ENCODE measurements at regions not wholly inside any gene's neighbourhood (a gene's known extent, or its start where the extent isn't known, plus 50 kb on each side); places are given as distances from the start of the nearest gene placed in this dataset.

DNA sequence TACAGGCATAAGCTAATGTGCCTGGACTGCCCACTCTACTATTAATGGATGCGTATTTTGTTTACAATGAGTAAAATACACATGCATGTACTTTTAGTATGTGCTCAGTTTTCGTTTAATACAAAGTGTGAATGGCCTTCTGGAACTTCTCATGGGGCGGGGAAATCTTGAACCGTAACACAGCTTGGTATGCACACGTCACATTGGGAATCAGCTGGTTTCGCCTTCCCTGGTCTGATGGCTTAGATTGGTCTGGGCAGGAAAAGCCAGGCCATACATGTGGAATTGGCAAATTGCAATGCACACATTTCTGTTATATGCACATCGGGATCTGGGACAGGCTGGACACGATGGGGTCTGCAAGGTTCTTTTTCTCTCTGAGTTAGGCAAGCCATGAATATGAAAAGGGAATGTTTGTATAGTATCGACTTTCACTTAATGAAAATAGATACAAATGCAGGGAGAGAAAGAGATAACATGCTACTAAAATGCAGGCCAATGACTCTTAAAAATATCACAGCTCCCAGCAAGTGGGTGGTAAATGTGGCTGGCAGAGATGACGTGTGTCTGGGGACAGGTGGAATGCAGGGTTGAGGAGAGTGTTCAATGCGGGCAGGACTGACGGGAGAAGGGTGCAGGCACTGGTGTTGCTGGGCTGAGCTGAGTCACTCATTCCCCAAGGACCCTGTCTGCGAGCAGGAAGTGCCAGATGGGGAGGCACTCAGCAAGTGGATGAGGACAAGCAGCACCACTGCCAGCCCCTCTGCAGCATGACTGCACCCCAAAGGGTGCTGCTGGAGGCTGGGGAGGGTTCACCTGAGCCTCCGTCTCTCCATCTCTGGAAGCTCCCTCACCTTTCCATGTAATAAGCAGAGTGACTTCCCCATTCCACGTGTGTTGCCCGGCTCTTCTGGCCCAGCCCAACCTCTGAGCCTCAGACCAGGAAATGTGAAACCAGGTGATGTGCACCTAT is 204.0 kb upstream of the GPR12 start:
- H3K27me3 ChIP-seq (ENCODE audit: control insufficient read depth, insufficient read depth, low read length): no peaks in the 10 kb centered on the region
- H3K4me3 ChIP-seq (ENCODE audit: low read depth, low read length): no peak overlapping the region
- TF ChIP-seq, protein P1, sequence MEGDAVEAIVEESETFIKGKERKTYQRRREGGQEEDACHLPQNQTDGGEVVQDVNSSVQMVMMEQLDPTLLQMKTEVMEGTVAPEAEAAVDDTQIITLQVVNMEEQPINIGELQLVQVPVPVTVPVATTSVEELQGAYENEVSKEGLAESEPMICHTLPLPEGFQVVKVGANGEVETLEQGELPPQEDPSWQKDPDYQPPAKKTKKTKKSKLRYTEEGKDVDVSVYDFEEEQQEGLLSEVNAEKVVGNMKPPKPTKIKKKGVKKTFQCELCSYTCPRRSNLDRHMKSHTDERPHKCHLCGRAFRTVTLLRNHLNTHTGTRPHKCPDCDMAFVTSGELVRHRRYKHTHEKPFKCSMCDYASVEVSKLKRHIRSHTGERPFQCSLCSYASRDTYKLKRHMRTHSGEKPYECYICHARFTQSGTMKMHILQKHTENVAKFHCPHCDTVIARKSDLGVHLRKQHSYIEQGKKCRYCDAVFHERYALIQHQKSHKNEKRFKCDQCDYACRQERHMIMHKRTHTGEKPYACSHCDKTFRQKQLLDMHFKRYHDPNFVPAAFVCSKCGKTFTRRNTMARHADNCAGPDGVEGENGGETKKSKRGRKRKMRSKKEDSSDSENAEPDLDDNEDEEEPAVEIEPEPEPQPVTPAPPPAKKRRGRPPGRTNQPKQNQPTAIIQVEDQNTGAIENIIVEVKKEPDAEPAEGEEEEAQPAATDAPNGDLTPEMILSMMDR (IDR thresholded peaks at IDR 0.05; ENCODE audit: insufficient read depth, low read length, poor library complexity, severe bottlenecking): no peak
- DNase-seq (ENCODE audit: low read depth): no peak
- H3K36me3 ChIP-seq (ENCODE audit: control insufficient read depth, insufficient read depth, low read length): no peaks in the 10 kb centered on the region

DNA sequence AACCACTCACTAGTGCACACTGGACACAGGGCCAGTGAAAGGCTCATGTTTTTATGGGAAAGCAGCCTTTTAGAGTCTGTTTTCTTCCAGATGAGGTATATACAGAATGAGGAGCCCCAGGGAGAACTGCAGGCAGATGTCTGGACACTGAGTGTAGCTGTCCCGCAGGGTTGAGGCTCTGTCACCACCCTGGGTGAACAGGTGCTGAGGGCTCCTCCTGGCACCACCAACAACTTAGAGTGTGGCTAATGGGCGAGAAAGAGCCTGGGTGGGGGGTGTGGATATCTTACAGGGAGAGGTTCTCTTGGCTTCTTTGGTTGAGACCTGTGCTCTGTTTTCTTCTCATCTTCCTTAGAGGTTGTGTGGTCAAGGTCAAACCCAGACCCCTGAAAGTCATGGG is 202.1 kb upstream of the GPR12 start:
- no peak overlapping the region for H3K4me3 ChIP-seq (ENCODE audit: low read depth, low read length)
- no peak for DNase-seq (ENCODE audit: low read depth)
- H3K36me3 ChIP-seq (ENCODE audit: control insufficient read depth, insufficient read depth, low read length): no peaks in the 10 kb centered on the region
- H3K27me3 ChIP-seq (ENCODE audit: control insufficient read depth, insufficient read depth, low read length): no peaks in the 10 kb centered on the region
- TF ChIP-seq, protein P1 (IDR thresholded peaks at IDR 0.05; ENCODE audit: insufficient read depth, low read length, poor library complexity, severe bottlenecking): no peak

DNA sequence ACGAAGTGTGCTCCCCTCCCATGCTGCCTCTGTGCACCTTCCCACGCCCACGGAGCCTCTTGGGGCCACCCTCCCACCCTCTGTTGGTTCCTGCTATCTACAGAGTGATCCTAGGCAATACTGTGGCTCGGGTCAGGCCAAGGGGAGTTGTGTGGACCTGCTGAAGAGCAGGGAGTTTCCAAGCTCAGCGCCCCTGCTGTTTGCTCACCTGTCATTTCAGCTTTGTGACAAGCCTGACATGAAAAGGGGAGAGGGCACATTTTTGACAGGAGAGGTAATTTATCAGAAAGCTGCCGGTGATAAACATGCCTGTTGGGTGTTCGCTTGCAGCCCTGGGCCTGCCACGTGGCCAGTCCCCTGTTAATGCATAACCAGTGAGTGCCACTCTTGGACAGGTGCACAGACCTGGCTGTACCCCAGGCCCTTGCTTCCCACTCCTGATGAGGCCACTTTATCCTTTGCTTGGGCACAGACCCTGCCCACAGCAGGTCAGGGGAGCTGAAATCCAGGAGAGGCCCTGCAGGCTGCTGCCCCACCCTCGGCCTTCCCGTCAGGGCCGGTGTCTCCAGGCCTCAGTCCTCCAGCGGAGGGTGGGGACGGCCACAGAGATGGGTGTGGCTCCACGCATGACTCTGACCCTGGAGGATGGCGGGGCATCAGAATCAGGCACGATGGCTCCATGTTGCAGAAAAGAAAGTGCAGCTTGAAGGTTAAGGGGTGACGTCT is 201.5 kb upstream of the GPR12 start:
- Histone ChIP-seq H3K36me3 (ENCODE audit: control insufficient read depth, insufficient read depth, low read length) (no peaks in the 10 kb centered on the region), H3K4me3 (ENCODE audit: low read depth, low read length) (no peak overlapping the region), H3K27me3 (ENCODE audit: control insufficient read depth, insufficient read depth, low read length) (no peaks in the 10 kb centered on the region)
- no peak for DNase-seq (ENCODE audit: low read depth)
- TF ChIP-seq, protein P1 (IDR thresholded peaks at IDR 0.05; ENCODE audit: insufficient read depth, low read length, poor library complexity, severe bottlenecking): no peak

DNA sequence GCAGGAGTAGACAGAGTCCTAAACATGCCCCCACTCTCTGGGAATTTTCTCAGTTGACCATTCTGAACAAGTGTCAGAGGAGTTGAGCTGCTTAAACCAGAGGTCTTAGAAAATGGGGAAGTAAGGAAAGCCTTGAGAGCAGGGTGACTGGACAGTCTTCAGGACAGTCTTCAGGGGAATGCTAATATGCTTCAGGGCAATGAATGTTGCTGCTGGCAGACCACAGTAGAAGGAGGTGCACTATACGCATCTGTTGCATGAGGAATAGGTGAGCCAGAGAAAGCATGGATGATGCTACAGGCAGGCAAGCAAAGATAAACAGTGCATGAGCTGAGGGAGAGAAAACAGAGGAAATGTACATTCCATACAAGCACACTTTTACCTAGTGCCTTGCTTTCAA is 196.6 kb upstream of the GPR12 start:
- TF ChIP-seq, protein P1 (IDR thresholded peaks at IDR 0.05; ENCODE audit: insufficient read depth, low read length, poor library complexity, severe bottlenecking): no peak
- Histone ChIP-seq H3K4me3 (ENCODE audit: low read depth, low read length) (no peak overlapping the region), H3K36me3 (ENCODE audit: control insufficient read depth, insufficient read depth, low read length) (no peaks in the 10 kb centered on the region), H3K27me3 (ENCODE audit: control insufficient read depth, insufficient read depth, low read length) (peaks cover 3% of the 10 kb centered on the region)
- no peak for DNase-seq (ENCODE audit: low read depth)

DNA sequence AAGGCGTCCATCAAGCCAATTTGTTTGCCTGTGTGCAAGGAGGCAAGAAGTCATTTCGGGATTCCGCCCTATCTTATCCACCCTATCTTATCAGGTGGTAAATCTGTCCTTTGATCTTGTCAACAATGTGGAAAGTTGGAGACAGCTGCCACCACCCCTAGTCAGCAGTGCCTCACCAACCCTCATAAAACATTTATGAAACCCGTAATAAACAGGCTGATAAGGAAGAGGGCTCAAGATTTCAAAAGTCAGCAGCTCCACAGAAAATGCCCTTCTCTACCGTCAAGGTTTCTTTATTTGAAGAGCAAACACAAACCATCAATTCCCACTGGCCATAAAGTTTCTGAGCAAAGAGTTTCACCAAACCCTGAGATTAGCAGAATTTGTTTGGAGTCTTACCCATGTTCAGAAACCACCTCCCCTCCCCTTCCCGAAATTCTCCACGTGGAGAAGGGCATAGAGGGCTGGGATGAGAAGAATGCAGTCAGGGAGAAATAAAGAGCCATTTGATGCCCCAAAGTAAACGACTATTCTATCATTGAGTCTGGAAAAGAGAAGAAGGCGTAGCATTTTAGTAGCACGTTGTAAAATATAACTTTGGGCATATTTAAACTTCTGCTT is 196.0 kb upstream of the GPR12 start:
- Histone ChIP-seq H3K27me3 (ENCODE audit: control insufficient read depth, insufficient read depth, low read length) (peaks cover 3% of the 10 kb centered on the region), H3K4me3 (ENCODE audit: low read depth, low read length) (no peak overlapping the region), H3K36me3 (ENCODE audit: control insufficient read depth, insufficient read depth, low read length) (no peaks in the 10 kb centered on the region)
- DNase-seq (ENCODE audit: low read depth): no peak
- TF ChIP-seq, protein P1 (IDR thresholded peaks at IDR 0.05; ENCODE audit: insufficient read depth, low read length, poor library complexity, severe bottlenecking): no peak
